ENCODE measurements at regions not wholly inside any gene's neighbourhood (a gene's known extent, or its start where the extent isn't known, plus 50 kb on each side); places are given as distances from the start of the nearest gene placed in this dataset.

GRCh38 chr16:13542284-13542683 is 377.7 kb upstream of the ERCC4 start:
- H3K36me3 ChIP-seq (ENCODE audit: control insufficient read depth in 2 of 2, extremely low read depth in 1 of 2, insufficient read depth in 2 of 2, low read length in 2 of 2): no peaks in the 10 kb centered on the region
- H3K4me1 ChIP-seq (ENCODE audit: control insufficient read depth, extremely low read depth, insufficient read depth, low read length): no peaks in the 10 kb centered on the region
- peaks cover 3% of the 10 kb centered on the region for H3K9me3 ChIP-seq (replicated peaks; ENCODE audit: control insufficient read depth, insufficient read depth, low read length)
- no peaks in the 10 kb centered on the region for H4K20me1 ChIP-seq (replicated peaks; ENCODE audit: control insufficient read depth, extremely low read depth, insufficient read depth, low read length)
- no peak overlapping the region for H2AFZ ChIP-seq (ENCODE audit: low read depth, low read length)
- intact Hi-C loops (cut with micrococcal nuclease): no loop called here
- TF ChIP-seq GATA2 (IDR thresholded peaks at IDR 0.05; ENCODE audit: insufficient read depth, insufficient read length, low read depth, low read length) (no peak), EZH2 (IDR thresholded peaks at IDR 0.05; ENCODE audit: borderline replicate concordance, low read depth, low read length, severe bottlenecking) (no peak), POLR2A (IDR thresholded peaks at IDR 0.05; ENCODE audit: low read depth, low read length) (no peak), JUN (IDR thresholded peaks at IDR 0.05; ENCODE audit: borderline replicate concordance, insufficient read depth, insufficient read length, low read depth) (no peak), POLR2AphosphoS5 (IDR thresholded peaks at IDR 0.05; ENCODE audit: insufficient read depth, low read depth, low read length) (no peak), MAX (IDR thresholded peaks at IDR 0.05; ENCODE audit: insufficient read depth, insufficient read length) (no peak), FOS (IDR thresholded peaks at IDR 0.05; ENCODE audit: borderline replicate concordance, insufficient read depth, low read length) (no peak), MYC (IDR thresholded peaks at IDR 0.05; ENCODE audit: low read depth, low read length) (no peak)
- TF ChIP-seq, protein P1, sequence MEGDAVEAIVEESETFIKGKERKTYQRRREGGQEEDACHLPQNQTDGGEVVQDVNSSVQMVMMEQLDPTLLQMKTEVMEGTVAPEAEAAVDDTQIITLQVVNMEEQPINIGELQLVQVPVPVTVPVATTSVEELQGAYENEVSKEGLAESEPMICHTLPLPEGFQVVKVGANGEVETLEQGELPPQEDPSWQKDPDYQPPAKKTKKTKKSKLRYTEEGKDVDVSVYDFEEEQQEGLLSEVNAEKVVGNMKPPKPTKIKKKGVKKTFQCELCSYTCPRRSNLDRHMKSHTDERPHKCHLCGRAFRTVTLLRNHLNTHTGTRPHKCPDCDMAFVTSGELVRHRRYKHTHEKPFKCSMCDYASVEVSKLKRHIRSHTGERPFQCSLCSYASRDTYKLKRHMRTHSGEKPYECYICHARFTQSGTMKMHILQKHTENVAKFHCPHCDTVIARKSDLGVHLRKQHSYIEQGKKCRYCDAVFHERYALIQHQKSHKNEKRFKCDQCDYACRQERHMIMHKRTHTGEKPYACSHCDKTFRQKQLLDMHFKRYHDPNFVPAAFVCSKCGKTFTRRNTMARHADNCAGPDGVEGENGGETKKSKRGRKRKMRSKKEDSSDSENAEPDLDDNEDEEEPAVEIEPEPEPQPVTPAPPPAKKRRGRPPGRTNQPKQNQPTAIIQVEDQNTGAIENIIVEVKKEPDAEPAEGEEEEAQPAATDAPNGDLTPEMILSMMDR (IDR thresholded peaks at IDR 0.05; ENCODE audit: extremely low read depth in 1 of 2, insufficient read depth in 1 of 2, low read depth in 1 of 2, low read length in 2 of 2): no peak
- FAIRE-seq (no peak), DNase-seq (ENCODE audit: low read depth, low spot score) (no peak)
- BruUV-seq (replicated peaks): no TSS peak
- no peak overlapping the region for H3K27ac ChIP-seq (ENCODE audit: insufficient read depth, low read depth, low read length)
- no peaks in the 10 kb centered on the region for H3K27me3 ChIP-seq (ENCODE audit: control insufficient read depth in 2 of 2, insufficient read depth in 2 of 2, low read length in 2 of 2)
- ChIA-PET CTCF (no interaction called here), POLR2A (no interaction called here)
- no peak overlapping the region for H3K4me3 ChIP-seq (replicated peaks in 1 of 3; ENCODE audit: insufficient read depth in 1 of 3, low read depth in 1 of 3, low read length in 3 of 3)
- H3K79me2 ChIP-seq (ENCODE audit: control insufficient read depth, insufficient read depth, low read length): no peaks in the 10 kb centered on the region
- H3K9ac ChIP-seq (replicated peaks; ENCODE audit: extremely low read depth, insufficient read depth, low read length): no peak overlapping the region
- dilution Hi-C loops (cut with MboI; ENCODE audit: extremely low pct_ligation_motif_present, low sequenced_read_pairs): no loop called here
- H3K9me1 ChIP-seq (replicated peaks; ENCODE audit: control insufficient read depth, extremely low read depth, insufficient read depth, low read length): no peaks in the 10 kb centered on the region
- no peak overlapping the region for H3K4me2 ChIP-seq (ENCODE audit: insufficient read depth, low read length)

Data from endothelial cell of umbilical vein (primary cell).